ENCODE measurements at regions not wholly inside any gene's neighbourhood (a gene's known extent, or its start where the extent isn't known, plus 50 kb on each side); places are given as distances from the start of the nearest gene placed in this dataset.

- no peak for TF ChIP-seq FOXA1 (IDR thresholded peaks at IDR 0.05; ENCODE audit: borderline replicate concordance)
- peak; percentile 77 for TF ChIP-seq ATF7 (IDR thresholded peaks at IDR 0.05)
- TF ChIP-seq EGR1 (conservative IDR thresholded peaks at IDR 0.05) = no peak
- no peak for TF ChIP-seq ZNF134 (CRISPR knock-in tag; conservative IDR thresholded peaks at IDR 0.05)
- peak; percentile 70 for TF ChIP-seq SMARCC2 (IDR thresholded peaks at IDR 0.05; ENCODE audit: low read depth)
- 0 out of 2 replicates have a peak, but pooled peaks have one; percentile 26 for TF ChIP-seq DIDO1 (tag; IDR thresholded peaks at IDR 0.05; ENCODE audit: low read depth)
- TF ChIP-seq HMBOX1 (IDR thresholded peaks at IDR 0.05) = 0 out of 2 replicates have a peak, but pooled peaks have one; percentile 31
- TF ChIP-seq JUNB (CRISPR knock-in tag; conservative IDR thresholded peaks at IDR 0.05) = no peak
- TF ChIP-seq RUNX1 (IDR thresholded peaks at IDR 0.05; ENCODE audit: low read depth) = no peak
- peak in 1 of 2 experiments; percentile 72; a peak in 1 of 4 replicates for TF ChIP-seq RCOR1 (IDR thresholded peaks at IDR 0.05; ENCODE audit: borderline replicate concordance in 1 of 2, low read depth in 2 of 2, low read length in 2 of 2)
- TF ChIP-seq NUFIP1 (IDR thresholded peaks at IDR 0.05; ENCODE audit: partially characterized antibody) = no peak
- TF ChIP-seq BRD9 (IDR thresholded peaks at IDR 0.05; ENCODE audit: low read depth, partially characterized antibody) = peak; percentile 89
- TF ChIP-seq ARID1B (IDR thresholded peaks at IDR 0.05) = peak; percentile 81
- no peak for TF ChIP-seq RBM17 (IDR thresholded peaks at IDR 0.05; ENCODE audit: borderline replicate concordance, low read depth, low read length)
- TF ChIP-seq XRCC4 (IDR thresholded peaks at IDR 0.05; ENCODE audit: extremely low read depth, insufficient read depth, insufficient read length) = no peak
- peak; percentile 86 for TF ChIP-seq SMARCA4 (IDR thresholded peaks at IDR 0.05)
- peak in 1 of 2 experiments; percentile 24; a peak in 3 of 4 replicates for TF ChIP-seq RAD21 (CRISPR knock-in tag; conservative IDR thresholded peaks at IDR 0.05 in 1 of 2, IDR thresholded peaks at IDR 0.05 in 1 of 2)
- TF ChIP-seq, protein P1, sequence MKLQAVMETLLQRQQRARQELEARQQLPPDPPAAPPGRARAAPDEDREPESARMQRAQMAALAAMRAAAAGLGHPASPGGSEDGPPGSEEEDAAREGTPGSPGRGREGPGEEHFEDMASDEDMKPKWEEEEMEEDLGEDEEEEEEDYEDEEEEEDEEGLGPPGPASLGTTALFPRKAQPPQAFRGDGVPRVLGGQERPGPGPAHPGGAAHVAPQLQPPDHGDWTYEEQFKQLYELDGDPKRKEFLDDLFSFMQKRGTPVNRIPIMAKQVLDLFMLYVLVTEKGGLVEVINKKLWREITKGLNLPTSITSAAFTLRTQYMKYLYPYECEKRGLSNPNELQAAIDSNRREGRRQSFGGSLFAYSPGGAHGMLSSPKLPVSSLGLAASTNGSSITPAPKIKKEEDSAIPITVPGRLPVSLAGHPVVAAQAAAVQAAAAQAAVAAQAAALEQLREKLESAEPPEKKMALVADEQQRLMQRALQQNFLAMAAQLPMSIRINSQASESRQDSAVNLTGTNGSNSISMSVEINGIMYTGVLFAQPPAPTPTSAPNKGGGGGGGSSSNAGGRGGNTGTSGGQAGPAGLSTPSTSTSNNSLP (IDR thresholded peaks at IDR 0.05; ENCODE audit: borderline replicate concordance, low read depth, low read length) = 0 out of 2 replicates have a peak, but pooled peaks have one; percentile 10
- TF ChIP-seq LARP7 (IDR thresholded peaks at IDR 0.05) = peak; percentile 70; the same call in 1 of the 2 replicates
- TF ChIP-seq, protein P2, sequence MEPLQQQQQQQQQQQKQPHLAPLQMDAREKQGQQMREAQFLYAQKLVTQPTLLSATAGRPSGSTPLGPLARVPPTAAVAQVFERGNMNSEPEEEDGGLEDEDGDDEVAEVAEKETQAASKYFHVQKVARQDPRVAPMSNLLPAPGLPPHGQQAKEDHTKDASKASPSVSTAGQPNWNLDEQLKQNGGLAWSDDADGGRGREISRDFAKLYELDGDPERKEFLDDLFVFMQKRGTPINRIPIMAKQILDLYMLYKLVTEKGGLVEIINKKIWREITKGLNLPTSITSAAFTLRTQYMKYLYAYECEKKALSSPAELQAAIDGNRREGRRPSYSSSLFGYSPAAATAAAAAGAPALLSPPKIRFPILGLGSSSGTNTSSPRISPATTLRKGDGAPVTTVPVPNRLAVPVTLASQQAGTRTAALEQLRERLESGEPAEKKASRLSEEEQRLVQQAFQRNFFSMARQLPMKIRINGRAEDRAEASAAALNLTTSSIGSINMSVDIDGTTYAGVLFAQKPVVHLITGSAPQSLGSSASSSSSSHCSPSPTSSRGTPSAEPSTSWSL (CRISPR knock-in tag; IDR thresholded peaks at IDR 0.05; ENCODE audit: borderline replicate concordance) = no peak
- TF ChIP-seq MIER1 (IDR thresholded peaks at IDR 0.05; ENCODE audit: low read depth) = no peak
- TF ChIP-seq CBFA2T3 (IDR thresholded peaks at IDR 0.05) = peak; percentile 43; the same call in 1 of the 2 replicates
- peak in 1 of 2 experiments; percentile 41; a peak in 2 of 4 replicates for TF ChIP-seq KDM1A (IDR thresholded peaks at IDR 0.05)
- TF ChIP-seq SMAD4 (CRISPR knock-in tag; conservative IDR thresholded peaks at IDR 0.05) = peak; percentile 62
- peak; percentile 91; the same call in 1 of the 2 replicates for TF ChIP-seq JUN (IDR thresholded peaks at IDR 0.05; ENCODE audit: borderline replicate concordance, low read depth, low read length)
- no peak for TF ChIP-seq JUN (CRISPR knock-in tag; IDR thresholded peaks at IDR 0.05; ENCODE audit: borderline replicate concordance)
- TF ChIP-seq DACH1 (IDR thresholded peaks at IDR 0.05; ENCODE audit: partially characterized antibody) = no peak
Measured at GRCh38 chr4:128461291-128462102, 173.9 kb upstream of the PGRMC2 start (continued).
